GM04504 (cell line): ENCODE measurements at regions not wholly inside any gene's neighbourhood (a gene's known extent, or its start where the extent isn't known, plus 50 kb on each side); places are given as distances from the start of the nearest gene placed in this dataset.
"Not testable (repeated sequence)": the region's sequence is repeated elsewhere in the genome, so short reads cannot be mapped to it uniquely, and the experiment has no call there.

Experiments
- DNase-seq: peaks from one replicate; pipeline ENCODE4 v3.0.0-alpha.2; 2012; ENCODE audit warnings: low read depth

DNA sequence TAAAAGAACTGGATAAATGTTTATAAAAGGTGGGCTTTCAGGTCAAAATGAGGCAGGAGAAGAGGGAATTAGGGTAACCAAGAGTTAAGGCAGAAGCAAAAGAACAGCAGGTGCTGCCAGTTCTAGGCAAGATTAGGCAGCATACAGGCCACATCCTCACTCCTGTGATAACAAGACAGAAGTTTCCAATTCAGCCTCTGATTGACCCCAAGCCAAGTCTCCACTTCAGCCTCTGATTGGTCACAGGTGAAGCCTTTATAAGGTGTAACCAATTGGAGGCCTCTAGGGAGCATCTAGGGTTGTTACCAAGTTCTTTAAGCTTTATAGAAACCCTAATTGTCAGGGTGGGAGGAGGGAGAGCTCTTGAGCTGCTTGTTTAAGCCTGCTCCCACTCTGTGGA, 160.8 kb downstream of the MATN1 start:
- DNase-seq = no peak

DNA sequence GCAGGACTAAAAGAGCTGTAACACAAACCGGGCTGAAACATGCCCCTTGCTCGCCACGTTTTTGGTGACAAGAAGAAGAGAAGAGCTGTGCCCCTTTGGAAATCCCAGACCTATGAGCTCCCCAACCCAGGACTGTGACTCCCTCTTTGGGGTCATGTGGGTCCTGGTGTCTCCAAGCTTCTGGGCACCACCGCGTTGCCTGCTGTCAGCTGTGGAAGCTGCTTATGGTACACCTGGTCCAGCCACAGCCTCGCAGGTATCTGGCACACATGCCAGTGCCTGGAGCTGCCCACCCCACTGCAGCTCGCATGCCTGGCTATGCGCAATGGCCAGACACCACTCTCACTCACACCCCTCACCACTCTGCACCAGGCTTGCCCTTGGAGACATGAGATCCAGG, 171.8 kb downstream of the MATN1 start:
- DNase-seq = no peak

DNA sequence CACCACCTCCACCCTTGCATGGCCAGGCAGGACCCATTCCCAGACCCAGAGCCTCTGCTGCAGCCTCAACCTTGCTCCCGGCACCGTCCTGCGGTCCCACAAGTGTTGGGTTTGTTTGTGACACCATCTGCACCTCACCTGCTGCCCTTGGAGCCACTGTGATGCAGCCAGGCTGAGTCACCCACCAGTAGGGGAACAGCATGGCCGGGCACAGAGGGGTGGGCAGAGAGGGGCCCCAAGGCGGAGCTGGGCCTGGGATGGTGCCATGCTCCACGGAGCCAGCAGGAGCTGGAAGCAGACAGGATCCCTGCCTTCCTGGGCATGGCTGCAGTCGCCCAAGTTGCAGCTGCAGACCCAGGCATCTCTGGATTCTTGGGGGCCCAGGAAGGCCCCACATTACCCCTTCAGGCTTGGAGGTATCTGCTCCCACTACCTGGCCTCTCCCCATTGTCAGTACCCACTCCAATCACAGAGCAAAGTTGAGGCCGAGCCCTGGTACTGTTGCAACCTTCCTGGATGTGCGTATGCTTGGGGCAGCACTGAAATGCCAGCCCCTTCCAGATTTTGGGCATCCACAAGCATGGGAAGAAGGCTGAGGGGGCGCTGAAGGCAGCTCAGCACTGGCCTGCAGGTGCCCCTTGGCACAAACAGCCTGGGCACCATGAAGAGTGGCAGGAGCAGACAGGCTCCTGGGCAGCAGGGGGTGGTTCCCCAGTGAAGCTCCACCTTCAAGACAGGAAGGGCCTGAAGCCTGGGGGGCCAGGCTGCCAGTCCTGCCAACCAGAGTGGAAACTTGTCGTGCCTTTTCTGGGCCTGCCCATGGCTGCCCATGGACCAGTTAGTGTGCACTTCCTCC, 172.8 kb downstream of the MATN1 start:
- DNase-seq = no peak

DNA sequence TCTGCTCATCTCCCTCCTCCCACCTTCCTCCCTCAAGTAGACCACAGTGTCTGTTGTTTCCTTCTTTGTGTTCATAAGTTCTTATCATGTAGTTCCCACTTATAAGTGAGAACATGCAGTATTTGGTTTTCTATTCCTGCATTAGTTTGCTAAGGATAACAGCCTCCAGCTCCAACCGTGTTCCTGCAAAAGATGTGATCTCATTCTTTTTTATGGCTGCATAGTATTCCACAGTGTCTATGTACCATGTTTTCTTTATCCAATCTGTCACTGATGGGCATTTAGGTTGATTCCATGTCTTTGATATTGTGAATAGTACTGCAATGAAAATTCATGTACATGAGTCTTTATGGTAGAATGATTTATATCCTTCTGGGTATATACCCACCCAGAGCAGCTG, 173.5 kb downstream of the MATN1 start:
- not testable (repeated sequence) for DNase-seq

DNA sequence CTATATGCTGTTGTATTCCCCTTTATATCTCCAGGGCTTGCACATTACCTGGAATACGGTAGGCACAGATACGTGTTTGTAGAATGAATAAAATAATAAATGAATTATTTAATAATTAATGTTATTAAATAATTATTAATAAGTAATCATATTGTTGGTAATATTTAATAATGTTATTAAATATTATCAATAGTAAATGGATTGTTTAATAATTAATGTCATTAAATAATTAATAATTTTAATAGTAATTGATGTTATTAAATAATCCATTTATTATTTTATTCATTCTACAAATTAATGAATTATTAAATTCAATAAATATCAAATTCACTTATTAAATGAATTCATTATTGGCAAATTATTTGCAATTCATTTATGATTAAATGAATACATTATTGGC, 175.1 kb downstream of the MATN1 start:
- no peak for DNase-seq

DNA sequence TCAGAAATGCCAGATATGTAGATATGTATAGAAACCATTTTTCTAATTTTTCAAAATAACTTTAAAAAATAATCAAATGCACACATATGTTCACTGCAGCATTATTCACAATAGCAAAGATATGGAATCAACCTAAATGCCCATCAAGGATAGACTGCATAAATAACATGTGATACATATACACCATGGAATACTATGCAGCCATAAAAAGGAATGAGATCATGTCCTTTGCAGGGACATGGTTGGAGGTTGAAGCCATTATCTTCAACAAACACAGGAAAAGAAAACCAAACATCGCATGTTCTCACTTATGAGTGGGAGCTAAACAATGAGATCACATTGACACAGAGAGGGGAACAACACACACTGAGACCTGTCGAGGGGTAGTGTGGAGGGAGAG, 176.1 kb downstream of the MATN1 start:
- DNase-seq = not testable (repeated sequence)

DNA sequence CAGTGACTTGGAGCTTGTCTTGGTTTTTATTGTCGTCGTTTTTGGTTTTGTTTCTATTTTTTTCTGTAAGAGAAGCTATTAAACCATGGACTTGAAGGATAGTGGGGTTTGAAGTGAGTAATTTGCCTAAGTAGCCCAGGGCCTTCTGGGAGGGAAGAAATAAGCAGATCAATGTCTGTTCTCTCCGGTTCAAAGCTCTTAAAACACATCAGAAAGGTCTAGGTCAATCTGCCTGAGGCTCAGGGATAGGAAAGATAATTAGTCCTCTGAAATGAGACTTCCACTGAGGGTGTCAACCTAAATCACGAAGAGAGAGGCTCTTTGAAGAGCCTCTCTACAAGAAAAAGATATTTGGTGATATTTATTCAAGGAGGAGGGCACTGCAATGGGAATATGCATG, 178.0 kb downstream of the MATN1 start:
- no peak for DNase-seq

DNA sequence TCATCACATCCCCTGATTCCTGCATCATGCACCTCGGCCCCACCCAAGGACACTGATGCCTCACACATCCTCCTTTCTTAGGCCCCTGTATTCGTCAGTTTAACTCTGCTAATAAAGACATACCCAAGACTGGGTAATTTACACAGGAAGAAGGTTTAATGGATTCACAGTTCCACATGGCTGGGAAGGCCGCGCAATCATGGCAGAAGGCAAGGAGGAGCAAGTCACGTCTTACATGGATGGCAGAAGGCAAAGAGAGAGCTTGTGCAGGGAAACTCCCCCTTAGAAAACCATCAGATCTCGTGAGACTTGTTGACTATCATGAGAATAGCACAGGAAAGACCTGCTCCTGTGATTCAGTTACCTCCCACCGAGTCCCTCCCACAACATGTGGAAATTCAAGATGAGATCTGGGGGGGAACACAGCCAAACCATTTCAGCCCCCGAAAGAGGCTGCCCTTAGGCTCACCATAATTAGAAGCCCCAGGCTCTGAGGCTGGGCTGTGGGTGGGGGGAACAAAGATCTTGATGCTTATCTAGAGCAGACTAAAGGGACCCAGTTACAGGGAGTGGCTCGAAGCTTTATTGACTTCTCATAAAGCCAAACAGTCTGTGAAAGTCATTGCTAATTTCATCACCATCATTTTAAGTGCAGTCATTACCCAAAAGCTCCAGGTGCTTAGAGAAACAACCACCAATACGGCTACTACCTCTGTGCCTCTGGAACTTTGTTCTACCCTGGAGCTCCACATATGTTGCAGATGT, 181.5 kb downstream of the MATN1 start:
- DNase-seq = no peak

DNA sequence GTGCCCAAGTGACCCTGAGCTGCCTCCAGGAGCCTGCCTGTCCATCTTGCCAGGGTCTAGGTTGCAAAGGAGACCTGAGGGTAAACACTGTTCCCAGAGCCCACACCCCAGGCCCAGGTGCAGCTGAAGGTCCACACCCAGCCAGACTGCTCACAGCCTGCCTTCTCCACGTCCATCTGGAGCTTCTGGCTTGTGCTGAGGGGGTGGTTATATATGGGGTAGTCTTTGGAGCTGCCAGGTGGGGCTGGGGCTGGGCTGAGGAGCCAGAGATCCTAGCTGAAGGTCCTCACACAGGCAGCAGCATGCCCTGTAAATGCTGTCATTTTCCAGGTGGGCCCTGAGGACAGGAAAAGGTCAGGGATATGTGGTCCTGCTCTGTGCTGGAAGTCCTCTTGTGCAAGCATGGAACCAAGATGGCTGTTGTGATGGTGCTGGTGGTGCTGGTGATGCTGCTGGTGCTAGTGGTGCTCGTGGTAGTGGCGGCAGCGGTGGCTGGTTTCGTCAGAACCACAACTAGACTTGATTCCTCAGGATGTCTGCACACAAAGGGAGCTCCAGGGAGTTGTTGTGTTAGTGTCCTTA, 182.7 kb downstream of the MATN1 start:
- no peak for DNase-seq

DNA sequence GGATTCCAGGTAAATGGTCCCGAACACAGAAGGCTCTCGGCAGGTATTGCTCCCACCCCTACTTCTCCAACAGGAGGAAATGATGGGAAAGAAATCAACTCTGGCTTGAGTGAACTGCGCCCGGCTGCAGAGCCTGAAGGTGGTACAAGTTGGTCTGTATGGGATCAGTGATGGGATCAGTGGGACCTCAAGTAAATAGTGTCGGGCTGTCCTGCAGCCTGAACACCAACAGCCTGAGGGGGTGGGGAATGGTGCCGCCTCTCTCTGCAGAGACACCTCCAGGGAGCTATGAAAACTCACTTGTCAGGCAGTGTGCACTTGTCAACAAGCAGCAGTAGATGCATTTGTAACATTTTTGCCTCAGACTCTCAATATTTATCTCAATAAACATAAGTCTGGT, 183.5 kb downstream of the MATN1 start:
- no peak for DNase-seq

DNA sequence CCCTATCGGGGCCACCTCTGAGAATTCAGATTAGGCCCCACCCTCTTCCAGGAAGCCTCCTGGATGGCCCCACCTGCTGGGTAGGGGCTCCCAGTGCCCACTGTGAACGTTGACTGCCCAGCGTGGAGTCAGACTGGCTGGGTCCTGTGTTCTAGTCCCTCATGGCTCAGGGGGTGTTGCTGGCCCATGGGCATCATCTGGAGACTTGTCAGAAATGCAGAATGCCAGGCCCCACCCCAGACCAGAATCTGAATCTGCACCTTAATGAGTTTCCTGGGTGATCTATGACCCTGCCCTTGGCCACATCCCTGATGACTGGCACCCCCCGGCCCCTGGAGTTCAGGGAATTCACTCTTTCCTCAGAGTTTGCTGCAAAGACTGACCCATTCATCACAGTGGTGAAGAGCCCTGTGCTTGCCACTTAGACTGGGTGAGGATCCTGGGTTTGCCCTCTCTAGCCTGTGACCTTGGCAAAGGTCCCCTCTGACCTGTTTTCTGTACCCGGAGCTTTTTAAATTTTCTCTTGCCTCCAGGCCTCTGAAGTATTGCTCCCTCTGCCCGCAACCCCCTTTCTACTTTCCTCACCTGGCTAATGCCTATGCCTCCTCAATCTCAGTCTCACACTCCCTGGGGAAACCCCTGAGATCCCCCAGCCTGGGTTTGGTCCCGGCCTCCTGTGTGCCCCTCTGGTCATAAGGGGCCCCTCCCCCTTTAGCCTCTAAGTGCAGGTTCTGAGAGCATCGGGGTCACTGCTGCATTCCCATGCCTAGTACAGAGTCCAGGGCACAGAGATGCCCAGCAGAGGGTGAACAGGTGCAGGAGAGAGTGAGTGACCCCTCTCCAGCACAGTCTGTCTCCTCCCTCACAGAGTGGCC, 184.2 kb downstream of the MATN1 start:
- no peak for DNase-seq

DNA sequence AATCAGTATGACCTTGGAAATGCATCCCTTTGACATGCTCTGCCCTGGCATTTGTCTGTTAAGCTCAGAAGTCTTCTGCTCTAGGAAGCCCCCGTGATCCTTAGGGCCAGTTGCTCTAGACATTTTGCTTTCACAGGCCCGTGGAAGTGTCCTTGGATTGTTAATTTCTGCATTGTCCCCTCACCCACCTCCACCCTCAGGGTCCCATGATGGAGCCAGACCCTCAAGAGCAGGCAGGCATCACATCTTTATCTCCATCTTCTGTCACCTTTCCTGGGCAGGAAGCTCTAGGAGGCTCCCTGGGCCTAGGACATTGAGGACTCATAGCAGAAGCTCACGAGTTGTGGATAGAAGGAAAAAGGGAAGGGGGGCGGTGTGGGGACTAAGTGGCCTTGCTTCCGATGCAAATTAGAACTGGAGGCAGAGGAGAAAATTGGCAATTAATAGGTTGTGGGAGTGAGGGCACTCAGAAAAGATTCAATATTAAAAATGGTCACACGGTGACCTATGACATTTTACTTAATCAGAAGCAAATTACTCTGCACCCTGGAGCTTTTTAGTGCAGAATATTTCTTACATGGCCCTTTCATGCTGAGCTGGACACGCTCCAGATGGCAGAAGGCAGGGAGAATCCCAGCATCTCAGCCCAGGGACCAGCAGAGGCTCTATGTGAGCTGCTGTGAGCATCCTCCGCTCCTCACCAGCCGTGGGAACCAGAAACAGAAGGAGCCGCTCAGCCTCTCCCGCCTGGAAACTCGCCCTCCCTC, 185.0 kb downstream of the MATN1 start:
- DNase-seq = no peak

DNA sequence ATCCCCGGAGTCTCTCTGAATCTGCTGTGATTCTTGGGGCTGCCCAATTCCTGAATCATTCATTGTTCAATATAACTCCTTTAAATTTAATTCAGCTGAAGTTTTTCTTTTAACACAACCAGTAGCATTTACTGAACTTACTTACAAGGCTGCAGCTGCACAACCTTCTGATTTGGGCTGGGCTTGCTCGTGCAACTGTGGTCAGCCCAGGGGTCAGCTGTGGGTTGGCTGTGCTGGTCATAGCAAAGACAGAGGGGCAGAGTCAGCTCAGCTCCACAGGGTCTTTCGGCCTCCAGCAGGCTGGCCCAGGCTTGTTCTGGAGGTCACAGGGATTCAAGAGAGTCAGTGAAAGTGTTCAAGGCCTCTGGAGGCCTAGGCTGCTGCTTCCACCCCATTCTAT, 186.1 kb downstream of the MATN1 start:
- DNase-seq = no peak

DNA sequence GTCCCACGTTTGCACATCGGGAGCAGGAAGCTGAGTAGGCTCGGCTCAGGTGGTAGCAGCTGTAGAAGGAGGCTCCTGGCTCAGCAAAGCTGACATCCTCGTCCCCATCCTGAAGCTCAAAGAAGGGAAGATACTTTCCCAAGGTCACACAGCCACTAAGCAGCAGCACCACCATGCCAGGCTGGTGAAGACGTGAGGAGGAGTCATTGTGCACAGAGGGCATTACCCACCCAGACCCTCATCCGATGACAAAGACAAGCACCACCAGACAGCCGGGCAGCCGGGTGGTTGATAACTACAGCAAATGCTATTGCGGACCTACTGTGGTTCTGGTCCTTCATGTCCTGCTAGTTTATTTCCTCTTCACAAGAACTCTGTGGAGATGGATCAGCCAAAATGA, 186.9 kb downstream of the MATN1 start:
- DNase-seq = no peak

DNA sequence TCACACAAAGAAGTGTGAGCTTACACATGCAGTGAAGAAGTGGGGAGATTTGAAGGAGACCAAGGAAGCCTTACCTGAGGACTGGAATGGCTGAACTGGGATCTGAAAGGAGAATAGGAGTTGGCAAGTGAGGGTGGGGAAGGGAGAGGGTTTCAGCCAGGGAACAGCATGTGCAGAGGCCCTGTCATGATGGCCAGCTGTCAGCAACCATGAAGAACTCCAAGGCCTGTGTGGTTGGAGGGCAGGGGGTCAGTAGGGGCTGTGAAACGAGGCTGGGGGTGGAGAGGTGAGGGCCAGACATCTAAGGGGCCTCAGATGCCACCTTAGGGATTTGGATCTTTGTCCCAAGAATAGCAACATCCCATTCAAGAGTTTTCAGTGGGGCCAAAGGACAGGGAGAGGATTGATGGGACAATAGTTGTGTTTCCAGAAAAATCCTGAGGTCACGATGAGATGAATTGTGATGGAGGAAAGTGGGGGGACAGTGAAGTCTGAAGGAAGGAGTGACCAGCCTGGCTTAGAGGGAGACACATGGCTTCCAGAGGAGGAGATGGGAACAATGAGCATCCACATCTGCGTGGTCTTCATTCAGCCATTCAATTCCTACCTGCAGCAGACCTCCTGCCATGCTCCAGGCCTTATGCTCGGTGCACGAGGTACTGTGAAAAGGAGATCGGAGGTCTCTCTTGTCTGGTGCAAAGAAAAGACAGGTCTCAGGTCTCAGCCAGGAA, 187.6 kb downstream of the MATN1 start:
- DNase-seq = no peak

DNA sequence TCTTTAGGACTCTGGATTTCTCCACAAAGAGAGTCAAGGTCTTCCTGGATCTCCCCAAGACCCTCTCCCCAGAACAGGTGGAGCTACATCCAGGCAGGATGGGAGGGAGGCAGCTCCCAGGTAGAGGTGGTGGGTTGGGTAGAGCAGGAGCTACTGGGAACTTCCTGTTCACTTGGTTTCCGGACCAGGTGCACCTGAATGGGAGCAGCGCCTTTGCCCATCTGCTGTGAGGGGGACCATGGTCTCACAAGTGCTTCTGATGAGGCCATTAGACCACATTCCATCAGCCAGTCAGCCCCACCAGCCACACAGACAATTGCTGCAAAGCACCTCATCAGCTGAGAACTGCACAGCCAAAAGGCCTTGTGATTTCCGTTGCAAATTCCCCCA, 188.8 kb downstream of the MATN1 start:
- no peak for DNase-seq

DNA sequence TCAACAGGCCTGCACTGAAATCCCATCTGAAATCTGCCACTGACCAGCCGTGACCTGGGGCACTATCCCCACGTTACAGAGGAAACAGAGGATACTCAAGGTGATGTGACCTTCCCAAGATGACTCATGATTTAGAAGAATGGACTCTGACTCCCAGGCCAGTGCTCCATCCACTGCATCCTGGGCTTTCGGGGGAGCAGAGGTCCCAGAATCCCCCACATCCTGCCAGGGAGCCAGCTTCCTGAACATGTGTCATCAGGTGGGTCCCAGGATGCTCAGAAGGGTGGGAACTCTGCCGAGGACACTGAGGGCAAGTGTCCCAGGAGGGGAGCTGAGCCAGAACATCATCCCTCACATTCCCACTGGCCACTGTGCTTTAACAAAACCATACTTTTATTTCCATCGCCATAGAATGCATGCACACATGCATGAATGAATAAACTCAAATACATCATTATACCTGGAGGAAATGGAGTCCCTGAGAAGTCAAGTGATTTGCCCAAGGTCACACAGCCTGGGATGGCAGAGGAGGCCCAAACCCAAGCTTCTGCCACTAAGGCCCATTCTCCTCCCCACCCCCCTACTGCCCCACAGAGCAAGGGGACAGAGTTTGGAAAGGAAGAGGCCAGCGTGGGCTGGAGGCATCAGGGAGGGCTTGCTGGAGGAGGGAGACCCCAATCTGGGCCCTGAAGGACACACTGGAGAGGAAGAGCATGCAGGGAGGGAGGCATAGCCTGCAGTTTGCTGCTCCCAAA, 189.4 kb downstream of the MATN1 start:
- no peak for DNase-seq

DNA sequence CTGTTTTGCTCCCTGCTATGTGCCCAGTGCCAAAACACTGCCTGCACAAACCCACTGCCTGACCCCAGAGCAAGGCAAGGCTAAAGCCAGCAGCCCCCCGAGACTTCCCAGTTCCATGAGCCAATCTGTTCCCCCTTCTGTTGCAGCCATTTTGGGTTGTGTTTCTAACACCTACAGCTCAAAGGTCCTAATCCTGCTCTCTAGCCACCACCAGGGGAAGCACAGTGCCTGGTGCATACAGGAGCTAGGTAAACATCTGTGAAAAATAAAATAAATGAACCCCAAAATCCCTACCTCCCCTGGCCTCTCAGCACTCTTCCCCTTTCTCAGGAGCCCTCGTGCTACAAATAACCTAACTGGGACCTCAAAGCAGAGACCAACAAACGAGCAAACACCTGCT, 190.2 kb downstream of the MATN1 start:
- DNase-seq = no peak

DNA sequence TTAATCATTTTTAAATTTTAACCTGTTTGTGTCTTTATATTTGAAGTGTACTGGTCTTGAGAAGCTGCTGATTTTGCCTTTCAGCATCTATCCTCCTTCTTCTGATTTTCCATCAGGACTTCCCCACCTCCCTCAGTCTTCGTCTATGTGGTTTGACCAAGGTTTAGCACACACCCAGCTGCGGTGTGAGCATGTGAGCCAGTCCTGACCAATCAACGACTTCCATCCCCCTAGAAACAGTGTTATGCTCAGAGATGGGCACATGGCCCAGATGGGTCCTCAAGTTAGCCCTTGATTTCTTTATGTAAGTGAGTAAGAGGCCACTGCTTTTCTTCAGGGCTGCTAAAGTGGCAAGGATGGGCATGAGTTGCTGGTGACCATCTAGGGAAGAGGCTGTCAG, 190.8 kb downstream of the MATN1 start:
- no peak for DNase-seq
